HG02759 (cell line): ENCODE measurements at regions not wholly inside any gene's neighbourhood (a gene's known extent, or its start where the extent isn't known, plus 50 kb on each side); places are given as distances from the start of the nearest gene placed in this dataset.
"Not testable (repeated sequence)": the region's sequence is repeated elsewhere in the genome, so short reads cannot be mapped to it uniquely, and the experiment has no call there.

Experiments
- ATAC-seq: cut with Tn5 transposase; IDR thresholded peaks from one replicate; pipeline ENCODE4 v1.9.1; 2021; ENCODE audit warnings: mild to moderate bottlenecking, moderate library complexity; ENCODE audit not compliant: unreplicated experiment

GRCh38 chr2:188787021-188787657 lies 187.0 kb upstream of the COL3A1 start:
- ATAC-seq = no peak

DNA sequence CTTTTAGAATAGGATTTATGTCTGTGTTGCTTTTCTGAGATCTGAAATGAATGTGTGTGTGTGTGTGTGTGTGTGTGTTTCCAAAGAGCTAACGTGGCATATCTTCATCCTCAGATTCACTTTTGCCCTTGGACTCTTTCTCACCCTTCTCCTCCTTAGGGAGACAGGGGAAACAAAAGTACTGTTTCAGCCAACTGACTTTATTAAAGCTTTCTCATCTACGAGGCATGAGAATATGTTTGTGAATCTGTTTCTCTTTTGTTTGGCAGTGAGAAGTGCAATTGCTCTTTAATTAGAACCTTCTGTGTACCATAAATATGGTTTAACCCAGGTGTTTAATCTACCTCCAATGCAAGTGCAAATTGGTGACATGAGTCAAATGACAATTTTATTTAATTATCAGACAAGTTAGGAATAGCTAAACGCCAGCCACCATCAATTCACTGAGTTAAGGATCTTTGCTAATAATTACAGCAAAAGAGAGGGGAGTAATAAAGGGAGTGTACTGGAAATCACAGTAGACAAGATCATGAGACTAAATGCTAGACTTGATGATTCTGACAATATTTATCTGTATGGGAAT lies 186.4 kb upstream of the COL3A1 start:
- ATAC-seq = no peak

- ATAC-seq = no peak
These were observed 185.6 kb upstream of the COL3A1 start for GRCh38 chr2:188788621-188789020.

DNA sequence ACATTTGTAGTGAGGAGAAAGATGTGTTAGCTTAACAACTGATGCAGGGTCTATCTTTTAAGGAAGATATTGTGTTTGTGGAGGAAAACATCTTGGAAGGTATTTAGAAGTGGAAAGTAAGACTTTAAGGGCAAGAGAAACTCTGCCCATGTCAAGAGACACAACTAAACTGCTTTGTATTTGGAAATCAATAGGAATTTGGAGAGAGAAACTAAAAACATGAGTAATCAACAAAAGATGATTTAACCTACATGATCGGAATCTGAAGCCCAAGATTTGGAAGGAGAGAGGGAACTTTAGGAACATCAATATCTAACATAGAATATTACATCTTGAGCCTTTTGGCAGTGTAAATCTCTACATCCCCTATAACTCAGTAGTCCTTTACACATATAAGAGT lies 184.2 kb upstream of the COL3A1 start:
- no peak for ATAC-seq

GRCh38 chr2:188794453-188794852 lies 179.7 kb upstream of the COL3A1 start:
- not testable (repeated sequence) for ATAC-seq

- no peak for ATAC-seq
These were observed 178.4 kb upstream of the COL3A1 start for GRCh38 chr2:188795762-188796161.

DNA sequence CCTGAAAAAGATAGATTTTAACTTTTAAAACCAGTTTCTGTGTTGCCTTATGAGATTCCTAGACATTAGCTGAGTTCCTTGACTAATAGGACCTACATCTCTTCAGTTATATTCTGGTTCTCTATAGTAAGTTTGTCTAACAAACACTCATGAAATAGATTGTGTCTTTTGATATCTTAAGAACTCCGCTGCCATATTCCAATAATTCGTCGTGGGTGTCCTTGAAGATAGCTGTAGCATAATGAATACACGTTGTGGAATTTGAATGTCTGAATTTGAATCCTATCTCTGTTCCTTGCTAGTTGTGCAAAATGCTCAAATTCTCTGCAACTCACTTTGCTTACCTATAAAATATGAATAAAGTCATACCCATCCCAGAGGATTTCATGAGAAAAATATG lies 176.8 kb upstream of the COL3A1 start:
- no peak for ATAC-seq

DNA sequence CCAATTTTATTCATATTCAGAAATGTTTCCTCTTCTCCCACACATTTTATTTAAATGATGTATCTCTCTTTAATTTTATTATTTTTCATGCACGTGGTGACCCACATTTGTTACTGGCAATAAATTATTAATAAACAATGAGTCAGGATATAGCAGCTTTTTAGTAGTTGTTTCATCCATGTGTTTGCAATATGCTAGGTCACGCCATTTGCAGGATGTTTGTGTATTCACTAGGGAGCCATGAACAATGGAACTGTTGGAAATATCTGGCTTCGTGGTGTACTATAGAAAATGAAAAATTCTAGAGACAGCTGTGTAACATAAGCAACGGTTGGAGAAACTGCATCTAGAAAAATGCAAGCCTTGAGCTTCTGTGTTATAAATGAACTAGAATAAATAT lies 176.0 kb upstream of the COL3A1 start:
- no peak for ATAC-seq

DNA sequence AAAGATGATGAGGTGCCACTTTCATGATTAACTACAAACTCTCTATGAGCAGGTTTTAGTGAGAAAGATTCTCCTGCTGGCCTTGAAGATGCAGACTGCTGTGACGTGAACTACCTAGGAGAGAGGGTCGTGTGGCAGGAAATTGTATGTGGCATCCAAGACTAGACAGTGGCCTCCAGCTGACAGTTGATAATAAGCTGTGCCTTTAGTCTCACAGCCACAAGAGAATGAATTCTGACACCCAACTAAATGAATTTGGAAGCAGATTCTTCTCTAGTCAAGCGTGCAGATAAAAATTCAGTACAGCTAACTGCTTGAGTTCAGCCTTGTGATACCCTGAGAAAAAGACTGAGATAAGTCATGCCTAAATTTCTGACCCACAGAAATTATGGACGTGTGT lies 169.0 kb upstream of the COL3A1 start:
- ATAC-seq = no peak

GRCh38 chr2:188808947-188809355 lies 165.2 kb upstream of the COL3A1 start:
- no peak for ATAC-seq

GRCh38 chr2:188810586-188810985 lies 163.6 kb upstream of the COL3A1 start:
- no peak for ATAC-seq

DNA sequence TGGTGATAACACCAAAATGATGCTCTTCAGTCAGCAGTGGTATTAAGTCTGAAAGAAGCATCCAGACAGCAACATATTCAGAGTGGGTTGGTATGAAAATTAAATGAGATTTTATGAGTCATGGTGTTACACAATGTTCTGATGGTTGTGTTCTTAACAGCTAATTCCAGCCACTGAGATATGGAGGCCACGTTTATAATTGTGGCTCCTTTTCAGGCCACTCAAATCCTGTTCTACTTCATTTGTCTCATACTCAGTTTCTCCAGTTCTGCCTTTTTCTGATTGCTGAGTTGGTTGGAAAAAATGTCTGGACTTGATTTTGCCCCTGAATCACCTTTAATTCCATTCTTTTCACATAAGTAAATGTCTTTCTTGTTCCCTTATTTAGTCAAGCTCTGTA lies 162.7 kb upstream of the COL3A1 start:
- ATAC-seq = no peak

- ATAC-seq = no peak
These were observed 160.9 kb upstream of the COL3A1 start for GRCh38 chr2:188813315-188813714.

DNA sequence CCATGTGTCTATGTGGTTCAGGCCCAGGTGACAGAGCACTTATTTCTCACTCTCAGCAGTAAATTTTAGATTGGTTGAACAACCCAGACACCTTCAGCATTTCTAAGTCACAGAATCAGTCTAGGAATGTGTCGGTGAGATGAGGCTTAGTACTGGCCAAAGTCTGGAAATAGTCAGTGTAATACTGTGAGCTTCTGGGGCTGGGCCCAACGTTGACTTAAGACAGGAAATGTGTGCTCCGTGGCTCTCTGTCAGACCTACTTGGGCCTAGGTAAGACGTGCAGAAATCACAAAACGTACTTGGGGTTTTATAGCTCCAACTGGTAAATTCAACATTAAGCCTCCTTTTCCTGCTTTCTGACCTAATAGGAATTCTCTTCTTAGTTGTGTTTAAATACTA lies 160.3 kb upstream of the COL3A1 start:
- ATAC-seq = no peak

- ATAC-seq = no peak
These were observed 155.2 kb upstream of the COL3A1 start for GRCh38 chr2:188819011-188819410.

GRCh38 chr2:188819792-188820191 lies 154.4 kb upstream of the COL3A1 start:
- no peak for ATAC-seq

DNA sequence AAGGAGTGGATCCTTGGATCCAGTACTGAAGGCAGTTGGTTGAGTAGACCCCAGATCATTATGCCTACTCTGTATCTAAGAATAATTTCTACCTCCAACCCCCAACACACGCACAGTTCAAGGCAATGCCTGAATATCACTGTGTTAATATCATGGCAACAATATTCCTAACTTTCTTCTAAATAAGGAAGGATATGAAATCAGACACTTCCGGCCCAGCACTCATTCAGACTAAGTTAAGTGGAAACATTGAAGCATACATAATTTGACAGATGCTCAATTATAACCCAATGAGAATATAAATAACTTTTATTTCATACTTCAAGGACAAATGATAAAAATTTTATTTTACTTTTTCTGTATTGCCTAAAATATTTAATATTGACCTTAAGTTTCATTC lies 153.6 kb upstream of the COL3A1 start:
- no peak for ATAC-seq

GRCh38 chr2:188824125-188824524 lies 150.0 kb upstream of the COL3A1 start:
- no peak for ATAC-seq

DNA sequence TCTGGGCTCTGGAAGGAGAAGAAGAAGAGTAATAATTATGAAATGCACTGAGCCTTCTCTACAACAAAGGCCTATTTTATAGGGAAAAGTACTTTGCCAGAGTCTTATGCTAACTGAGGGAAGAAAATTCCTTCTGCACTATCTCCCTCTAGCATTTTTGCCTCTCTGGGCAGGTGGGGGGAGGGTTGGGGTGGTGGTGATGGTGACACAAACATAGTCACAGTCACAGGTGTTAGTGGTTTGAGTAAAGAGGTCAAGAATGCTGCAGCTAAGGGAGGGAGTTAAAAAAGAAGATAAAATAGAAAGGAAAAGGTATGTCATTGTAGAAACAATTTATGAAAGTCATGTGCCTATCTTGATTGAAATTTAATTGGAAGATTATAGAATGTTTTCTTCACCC lies 140.8 kb upstream of the COL3A1 start:
- no peak for ATAC-seq

DNA sequence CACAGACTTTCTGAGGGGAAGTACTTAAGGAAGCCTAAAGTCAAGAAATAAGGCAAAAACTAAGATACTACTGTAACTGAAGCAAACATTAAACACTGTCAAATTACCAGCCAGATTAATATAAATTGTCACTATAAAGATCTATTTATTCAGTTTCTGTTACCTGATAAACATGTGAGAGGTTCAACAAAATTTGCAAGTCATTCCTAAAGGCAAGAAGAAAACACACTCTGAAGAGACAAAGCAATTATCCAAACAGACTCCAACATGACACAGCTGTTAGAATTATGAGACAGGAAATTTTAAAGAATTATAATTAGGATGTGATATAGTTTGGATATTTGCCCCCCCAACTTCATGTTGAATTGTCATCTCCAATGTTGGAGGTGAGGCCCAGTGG lies 140.4 kb upstream of the COL3A1 start:
- ATAC-seq = no peak

DNA sequence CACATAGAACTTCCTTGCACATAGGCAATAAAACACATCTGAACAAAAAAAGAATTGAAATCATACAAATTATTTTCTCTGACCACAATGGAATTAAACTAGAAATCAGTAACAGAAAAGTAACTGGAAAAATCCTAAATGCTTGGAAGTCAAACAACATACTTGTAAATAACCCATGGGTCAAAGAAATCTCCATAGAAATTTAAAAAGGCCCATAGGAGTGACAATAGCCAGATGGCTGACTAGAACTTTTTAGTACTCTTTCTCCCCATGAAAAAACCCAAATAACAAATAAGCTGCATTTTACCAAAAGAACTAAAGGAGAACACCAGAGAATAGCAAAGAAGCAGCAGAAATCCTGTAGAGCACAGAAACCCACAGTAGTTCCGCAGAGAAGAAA lies 139.2 kb upstream of the COL3A1 start:
- no peak for ATAC-seq

- ATAC-seq = no peak
These were observed 138.4 kb upstream of the COL3A1 start for GRCh38 chr2:188835821-188836220.

DNA sequence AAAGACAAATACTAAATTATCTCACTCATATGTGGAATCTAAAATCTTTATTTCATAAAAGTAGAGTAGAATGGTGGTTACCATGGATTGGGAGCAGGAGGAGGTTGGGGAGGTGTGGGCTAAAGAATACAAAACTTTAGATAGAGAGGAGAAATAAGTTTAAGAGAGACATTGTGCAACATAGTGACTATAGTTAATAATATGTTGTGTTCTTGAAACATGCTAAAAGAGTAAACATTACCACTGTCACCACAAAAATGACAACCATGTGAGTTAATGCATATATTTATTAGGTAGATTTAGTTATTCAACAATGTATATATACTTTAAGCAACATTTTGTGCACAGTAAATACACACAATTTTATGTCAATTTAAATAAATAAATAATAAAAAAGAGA lies 128.5 kb upstream of the COL3A1 start:
- ATAC-seq = no peak
